HG03039 (cell line): ENCODE measurements at regions not wholly inside any gene's neighbourhood (a gene's known extent, or its start where the extent isn't known, plus 50 kb on each side); places are given as distances from the start of the nearest gene placed in this dataset.
"Not testable (repeated sequence)": the region's sequence is repeated elsewhere in the genome, so short reads cannot be mapped to it uniquely, and the experiment has no call there.

ENCODE experiments used
- ATAC-seq: cut with Tn5 transposase; IDR thresholded peaks from one replicate; pipeline ENCODE4 v1.9.1; 2021; ENCODE audit warnings: mild to moderate bottlenecking, moderate library complexity; ENCODE audit not compliant: unreplicated experiment

- no peak for ATAC-seq
These were observed 99.6 kb downstream of the RPLP1 start for GRCh38 chr15:69552057-69552815.

GRCh38 chr15:69553686-69554085 lies 101.1 kb downstream of the RPLP1 start:
- ATAC-seq, result no peak

GRCh38 chr15:69554279-69554961 lies 101.8 kb downstream of the RPLP1 start:
- no peak for ATAC-seq

GRCh38 chr15:69555080-69555479 lies 102.5 kb downstream of the RPLP1 start:
- no peak for ATAC-seq

GRCh38 chr15:69556344-69556743 lies 103.7 kb downstream of the RPLP1 start:
- ATAC-seq, result no peak

GRCh38 chr15:69557020-69557706 lies 104.5 kb downstream of the RPLP1 start:
- no peak for ATAC-seq

GRCh38 chr15:69557707-69558409 lies 105.2 kb downstream of the RPLP1 start:
- ATAC-seq, result no peak

- no peak for ATAC-seq
These were observed 107.0 kb downstream of the RPLP1 start for GRCh38 chr15:69559440-69560190.

- ATAC-seq, result no peak
These were observed 108.6 kb downstream of the RPLP1 start for GRCh38 chr15:69561071-69561784.

- no peak for ATAC-seq
These were observed 109.5 kb downstream of the RPLP1 start for GRCh38 chr15:69562116-69562515.

- no peak for ATAC-seq
These were observed 109.9 kb downstream of the RPLP1 start for GRCh38 chr15:69562564-69562963.

GRCh38 chr15:69565066-69565655 lies 112.5 kb downstream of the RPLP1 start:
- no peak for ATAC-seq

GRCh38 chr15:69567238-69567760 lies 114.7 kb downstream of the RPLP1 start:
- not testable (repeated sequence) for ATAC-seq

GRCh38 chr15:69568173-69569009 lies 115.8 kb downstream of the RPLP1 start:
- no peak for ATAC-seq

GRCh38 chr15:69570454-69570853 lies 117.8 kb downstream of the RPLP1 start:
- no peak for ATAC-seq

- no peak for ATAC-seq
These were observed 118.4 kb downstream of the RPLP1 start for GRCh38 chr15:69570997-69571396.

GRCh38 chr15:69573278-69573677 lies 120.7 kb downstream of the RPLP1 start:
- not testable (repeated sequence) for ATAC-seq

- no peak for ATAC-seq
These were observed 121.3 kb downstream of the RPLP1 start for GRCh38 chr15:69573815-69574475.
